PC-9 (cell line): ENCODE measurements at regions not wholly inside any gene's neighbourhood (a gene's known extent, or its start where the extent isn't known, plus 50 kb on each side); places are given as distances from the start of the nearest gene placed in this dataset.

ENCODE experiments used
- EZH2 ChIP-seq: fragments of 200-600 bp; sonication (generic); IDR thresholded peaks from 2 replicates; pipeline ENCODE4 v1.8.0; 2017; ENCODE audit warnings: antibody characterized with exemption, low read depth
- TF ChIP-seq, protein P1 (sequence below): fragments of 200-600 bp; sonication (generic); conservative IDR thresholded peaks from 2 replicates; pipeline ENCODE4 v1.6.1; 2017; ENCODE audit warnings: mixed run types, antibody characterized with exemption, mild to moderate bottlenecking, moderate library complexity

DNA sequence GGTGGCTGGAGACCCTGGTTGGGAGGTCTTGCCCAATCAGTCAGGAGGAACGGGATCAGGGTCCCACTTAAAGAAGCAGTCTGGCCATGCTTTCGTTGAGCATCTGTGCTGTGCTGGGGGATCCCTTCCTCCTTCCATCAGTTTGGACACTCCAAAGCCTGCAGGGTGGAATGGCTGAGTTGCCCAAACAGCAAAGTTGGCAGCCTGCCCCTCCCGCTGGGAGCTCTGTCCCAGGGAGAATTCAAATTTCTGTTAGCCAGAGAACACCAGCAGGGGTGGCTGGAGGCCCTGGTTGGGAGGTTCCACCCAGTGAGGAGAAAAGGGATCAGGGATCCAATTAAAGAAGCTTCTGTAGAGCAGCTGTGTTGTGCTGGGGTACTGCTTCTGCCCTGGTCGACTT is 96.9 kb upstream of the CTAGE1 start:
- TF ChIP-seq, protein P1, sequence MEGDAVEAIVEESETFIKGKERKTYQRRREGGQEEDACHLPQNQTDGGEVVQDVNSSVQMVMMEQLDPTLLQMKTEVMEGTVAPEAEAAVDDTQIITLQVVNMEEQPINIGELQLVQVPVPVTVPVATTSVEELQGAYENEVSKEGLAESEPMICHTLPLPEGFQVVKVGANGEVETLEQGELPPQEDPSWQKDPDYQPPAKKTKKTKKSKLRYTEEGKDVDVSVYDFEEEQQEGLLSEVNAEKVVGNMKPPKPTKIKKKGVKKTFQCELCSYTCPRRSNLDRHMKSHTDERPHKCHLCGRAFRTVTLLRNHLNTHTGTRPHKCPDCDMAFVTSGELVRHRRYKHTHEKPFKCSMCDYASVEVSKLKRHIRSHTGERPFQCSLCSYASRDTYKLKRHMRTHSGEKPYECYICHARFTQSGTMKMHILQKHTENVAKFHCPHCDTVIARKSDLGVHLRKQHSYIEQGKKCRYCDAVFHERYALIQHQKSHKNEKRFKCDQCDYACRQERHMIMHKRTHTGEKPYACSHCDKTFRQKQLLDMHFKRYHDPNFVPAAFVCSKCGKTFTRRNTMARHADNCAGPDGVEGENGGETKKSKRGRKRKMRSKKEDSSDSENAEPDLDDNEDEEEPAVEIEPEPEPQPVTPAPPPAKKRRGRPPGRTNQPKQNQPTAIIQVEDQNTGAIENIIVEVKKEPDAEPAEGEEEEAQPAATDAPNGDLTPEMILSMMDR, result no peak
- no peak for TF ChIP-seq EZH2
